Psoas muscle (tissue), 7 donors: ENCODE measurements at regions not wholly inside any gene's neighbourhood (a gene's known extent, or its start where the extent isn't known, plus 50 kb on each side); places are given as distances from the start of the nearest gene placed in this dataset.
A peak's percentile ranks its signal among the peaks of the same experiment; 100 is the strongest.

Source experiments
- ATAC-seq, 4 donors: fragments of 200-7000 bp; cut with Tn5 transposase; one replicate each; pipeline ENCODE4 v1.9.1; 2020; ENCODE audit warnings: moderate library complexity in 3 of 4, mild to moderate bottlenecking in 2 of 4
- DNase-seq, 2 donors: peaks; one replicate each; pipeline ENCODE4 v3.0.0-alpha.2; 2020
- H3K27ac ChIP-seq: fragments of 200-600 bp; one replicate; pipeline ENCODE4 v1.8.0; 2022
- H3K27me3 ChIP-seq, 3 donors: fragments of 200-600 bp in 1 of 3; one replicate each; pipeline versions ENCODE4 v1.6.1 to v1.8.0; 2013 to 2022; ENCODE audit warnings: low read length in 2 of 3, mild to moderate bottlenecking in 2 of 3, moderate library complexity in 1 of 3; ENCODE audit not compliant: insufficient read depth in 3 of 3
- H3K36me3 ChIP-seq, 2 donors: fragments of 200-600 bp in 1 of 2; one replicate each; pipeline versions ENCODE4 v1.6.1 to v1.8.0; 2013 to 2022; ENCODE audit warnings: low read depth in 1 of 2, mild to moderate bottlenecking in 1 of 2, moderate library complexity in 1 of 2; ENCODE audit not compliant: insufficient read depth in 1 of 2
- H3K4me1 ChIP-seq: fragments of 200-600 bp; one replicate; pipeline ENCODE4 v1.8.0; 2022
- H3K4me3 ChIP-seq: fragments of 200-600 bp; one replicate; pipeline ENCODE4 v1.8.0; 2022; ENCODE audit warnings: mild to moderate bottlenecking
- H3K9me3 ChIP-seq: fragments of 200-600 bp; one replicate; pipeline ENCODE4 v1.8.0; 2022
- WGBS, 3 donors: extraction: QIAGEN DNeasy Blood & Tissue Kit; methylation state at CpG; one replicate each; pipeline versions ENCODE4 v1.1.6 to v1.1.7; 2013; 5-methylcytosine and 5-hydroxymethylcytosine counted together
- intact Hi-C, 2 donors: fragments of 100-400 bp; cut with DNase I; formaldehyde crosslinking; loops; one replicate each; pipeline versions ENCODE4 v1.11.0 to v1.14.2; 2022
- TF ChIP-seq, protein P1 (sequence below): fragments of 200-600 bp; IDR thresholded peaks from one replicate; pipeline ENCODE4 v1.8.0; 2022; ENCODE audit warnings: antibody characterized with exemption
- donor health status: healthy with polysubstance abuse.
- donor health status: DM: no; HTN: no; CAD: no; lungs with moderate emphysema.
- donor health status: Bipolar disorder and iron deficiency.
- donor health status: healthy.
- donor health status: DM: yes; HTN: yes; CAD: no.
- donor health status: DM: no; HTN: no; CAD: no.
- donor health status: DM: yes; HTN: yes; CAD: no.

- intact Hi-C loops = loop anchor here (1.0 to 10.0 kb wide), 5 partner anchors 36 to 181 kb away; partner anchors contain the start of genes ADPGK (in 1 of the 2) and NEO1 (in 1 of the 2)
- peak; percentile 87 to 90 (median 88) for ATAC-seq
- no peak overlapping the region for H3K4me3 ChIP-seq
Measured at GRCh38 chr15:72873379-72874233, 90.0 kb upstream of the ADPGK start.

DNA sequence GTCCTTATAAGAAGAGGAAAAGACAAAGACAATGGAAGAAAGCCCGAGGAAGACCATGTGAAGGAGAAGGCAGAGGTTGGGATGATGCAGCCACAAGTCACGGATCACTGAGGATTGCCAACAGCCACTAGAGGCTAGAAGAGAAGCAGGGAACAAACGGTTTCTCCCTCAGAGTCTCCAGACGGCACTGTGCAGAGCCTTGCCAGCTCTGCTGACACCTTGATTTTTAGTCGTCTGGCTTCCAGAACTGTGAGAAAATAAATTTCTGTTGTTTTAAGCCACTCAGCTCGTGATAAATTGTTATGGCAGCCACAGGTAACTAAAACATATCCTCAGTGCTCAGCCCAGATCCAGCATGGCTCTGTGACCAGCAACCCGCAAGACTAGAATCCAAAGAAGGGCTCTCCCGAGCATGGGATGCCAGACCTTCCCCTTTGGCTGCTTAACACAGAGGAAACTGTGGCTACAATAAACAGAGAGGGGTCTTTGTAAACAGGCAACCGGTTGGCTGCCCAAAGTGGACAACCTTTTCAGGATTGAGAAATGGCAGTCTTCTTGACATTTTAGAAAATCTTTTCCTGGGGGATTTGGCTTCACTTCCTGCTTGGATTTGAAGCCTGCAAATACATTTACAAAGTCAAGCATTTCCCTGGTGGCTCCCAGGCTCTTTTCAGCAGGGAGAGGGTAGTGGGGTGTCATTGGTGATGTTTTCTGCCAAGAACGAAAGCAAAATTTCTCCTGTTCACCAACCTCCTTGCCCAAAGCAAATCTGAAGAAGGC is 88.7 kb upstream of the ADPGK start:
- no peaks in the 10 kb centered on the region for H3K36me3 ChIP-seq
- WGBS, 3 donors = 48 to 66% (median 48%) methylated on average over 10 of the region's 10 CpGs
- H3K27ac ChIP-seq = peak overlapping the region; percentile 86
- DNase-seq (no peak), ATAC-seq (no peak)
- H3K27me3 ChIP-seq = no peaks in the 10 kb centered on the region
- peaks cover 50% of the 10 kb centered on the region for H3K4me1 ChIP-seq
- no peak overlapping the region for H3K4me3 ChIP-seq
- intact Hi-C loops = loop anchor here in 1 of 2 donors (2.0 to 10.0 kb wide), 4 partner anchors 35 to 183 kb away; partner anchors contain the start of genes ADPGK and NEO1
- TF ChIP-seq, protein P1, sequence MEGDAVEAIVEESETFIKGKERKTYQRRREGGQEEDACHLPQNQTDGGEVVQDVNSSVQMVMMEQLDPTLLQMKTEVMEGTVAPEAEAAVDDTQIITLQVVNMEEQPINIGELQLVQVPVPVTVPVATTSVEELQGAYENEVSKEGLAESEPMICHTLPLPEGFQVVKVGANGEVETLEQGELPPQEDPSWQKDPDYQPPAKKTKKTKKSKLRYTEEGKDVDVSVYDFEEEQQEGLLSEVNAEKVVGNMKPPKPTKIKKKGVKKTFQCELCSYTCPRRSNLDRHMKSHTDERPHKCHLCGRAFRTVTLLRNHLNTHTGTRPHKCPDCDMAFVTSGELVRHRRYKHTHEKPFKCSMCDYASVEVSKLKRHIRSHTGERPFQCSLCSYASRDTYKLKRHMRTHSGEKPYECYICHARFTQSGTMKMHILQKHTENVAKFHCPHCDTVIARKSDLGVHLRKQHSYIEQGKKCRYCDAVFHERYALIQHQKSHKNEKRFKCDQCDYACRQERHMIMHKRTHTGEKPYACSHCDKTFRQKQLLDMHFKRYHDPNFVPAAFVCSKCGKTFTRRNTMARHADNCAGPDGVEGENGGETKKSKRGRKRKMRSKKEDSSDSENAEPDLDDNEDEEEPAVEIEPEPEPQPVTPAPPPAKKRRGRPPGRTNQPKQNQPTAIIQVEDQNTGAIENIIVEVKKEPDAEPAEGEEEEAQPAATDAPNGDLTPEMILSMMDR = no peak
- no peaks in the 10 kb centered on the region for H3K9me3 ChIP-seq

More at GRCh38 chr15:72873379-72874233, 90.0 kb upstream of the ADPGK start:
- peaks cover 50% of the 10 kb centered on the region for H3K4me1 ChIP-seq
- no peaks in the 10 kb centered on the region for H3K27me3 ChIP-seq
- DNase-seq = peak; percentile 83 to 94
- peak overlapping the region; percentile 86 for H3K27ac ChIP-seq
- no peaks in the 10 kb centered on the region for H3K36me3 ChIP-seq
- TF ChIP-seq, protein P1 = no peak
- no peaks in the 10 kb centered on the region for H3K9me3 ChIP-seq
- 17 to 23% (median 19%) methylated on average over 10 to 12 of the region's 12 CpGs for WGBS, 3 donors

- Histone ChIP-seq H3K27me3 (no peaks in the 10 kb centered on the region), H3K36me3 (no peaks in the 10 kb centered on the region), H3K4me1 (peaks cover 27% of the 10 kb centered on the region), H3K4me3 (no peak overlapping the region), H3K9me3 (no peaks in the 10 kb centered on the region), H3K27ac (no peak overlapping the region)
- whole genome bisulfite sequencing, 3 donors = 82 to 90% (median 90%) methylated on average over 5 of the region's 5 CpGs
- DNase-seq = no peak
- no peak for ATAC-seq
- intact Hi-C loops = no loop called here
- TF ChIP-seq, protein P1 = no peak
Measured at GRCh38 chr15:72866866-72867616, 83.5 kb upstream of the ADPGK start.

- Histone ChIP-seq H3K27me3 (no peaks in the 10 kb centered on the region), H3K36me3 (no peaks in the 10 kb centered on the region), H3K27ac (no peak overlapping the region), H3K4me1 (peaks cover 19% of the 10 kb centered on the region), H3K4me3 (no peak overlapping the region), H3K9me3 (no peaks in the 10 kb centered on the region)
- intact Hi-C loops = no loop called here
- TF ChIP-seq, protein P1 = no peak
- ATAC-seq = no peak
- DNase-seq = no peak
Measured at GRCh38 chr15:72866182-72866581, 82.6 kb upstream of the ADPGK start.
